ENCODE measurements at regions not wholly inside any gene's neighbourhood (a gene's known extent, or its start where the extent isn't known, plus 50 kb on each side); places are given as distances from the start of the nearest gene placed in this dataset.
"Not testable (repeated sequence)": the region's sequence is repeated elsewhere in the genome, so short reads cannot be mapped to it uniquely, and the experiment has no call there.

DNA sequence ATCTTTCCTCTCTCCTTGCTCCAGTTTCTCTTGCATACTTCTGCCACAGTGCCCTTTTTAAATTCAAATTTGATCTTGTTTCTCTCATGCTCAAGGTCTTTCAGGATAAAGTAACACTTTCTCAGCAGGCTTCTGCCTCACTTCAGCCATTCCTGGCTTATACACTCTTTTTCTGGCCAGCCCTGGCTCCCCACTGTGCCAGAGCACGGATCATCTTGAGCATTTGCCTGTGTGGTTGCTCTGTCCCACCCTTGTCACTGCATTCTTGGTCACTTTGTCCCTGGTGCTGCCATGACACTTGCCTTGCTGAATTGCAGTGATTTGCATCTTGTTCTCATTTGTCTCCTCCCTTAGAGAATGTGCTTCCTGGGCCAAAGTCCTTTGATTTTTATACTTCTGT is 634.3 kb downstream of the TMEM182 start:
- no peak for DNase-seq

DNA sequence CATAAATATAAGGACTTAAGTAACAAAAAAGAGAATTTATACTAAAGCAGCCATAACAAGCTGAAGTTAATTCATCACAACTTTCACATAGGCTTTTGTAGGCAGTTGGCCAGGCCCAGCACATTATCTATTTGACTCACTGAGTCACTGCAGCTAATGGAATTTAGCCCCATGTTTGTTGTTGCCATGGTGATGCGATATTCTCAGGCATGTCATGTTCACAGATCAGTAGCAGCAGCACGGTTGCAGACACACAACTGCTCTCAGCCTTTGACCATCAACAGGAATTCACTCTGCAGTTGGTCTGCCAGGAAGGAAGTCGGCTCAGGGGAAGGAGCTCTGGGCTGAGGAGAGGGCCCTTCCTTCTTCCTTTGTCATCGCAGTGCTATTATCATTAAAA is 639.8 kb downstream of the TMEM182 start:
- DNase-seq = no peak

DNA sequence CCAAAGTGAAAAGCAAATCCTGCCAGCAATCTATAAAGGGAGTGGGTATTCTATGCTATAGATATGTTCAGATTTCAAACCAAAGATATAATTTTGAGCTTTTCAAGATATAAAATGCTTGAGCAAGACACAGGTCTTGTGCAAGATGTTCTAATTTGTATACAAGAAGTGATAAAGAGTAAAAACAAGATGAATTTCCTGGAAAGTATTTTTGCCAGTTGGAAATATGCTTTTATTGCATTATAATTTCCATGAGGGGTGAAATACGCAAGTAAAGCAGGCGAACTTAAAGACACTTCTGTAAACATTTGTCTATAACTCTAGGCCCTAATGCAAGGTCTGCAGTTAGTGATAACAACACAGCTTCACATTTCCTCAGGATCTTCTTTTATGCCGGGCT is 640.5 kb downstream of the TMEM182 start:
- DNase-seq = no peak

DNA sequence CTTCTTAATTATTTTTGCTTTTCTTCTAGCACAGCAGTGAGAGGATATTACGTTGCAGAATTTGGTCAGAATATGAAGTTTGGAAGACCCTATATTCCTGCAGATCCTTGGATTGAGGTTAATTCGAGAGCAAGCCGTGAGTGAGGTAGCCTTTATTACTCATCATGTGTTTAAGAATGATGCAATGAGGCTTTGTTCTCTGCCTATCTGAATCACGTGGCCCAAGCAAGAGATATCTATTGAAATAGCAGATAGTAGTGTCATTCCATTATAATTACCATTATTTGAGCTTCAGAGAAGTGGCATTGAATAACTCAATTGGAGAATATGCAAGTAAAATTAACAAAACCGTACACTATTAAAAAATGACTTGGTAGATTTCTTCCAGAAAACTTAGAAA is 641.1 kb downstream of the TMEM182 start:
- no peak for DNase-seq

DNA sequence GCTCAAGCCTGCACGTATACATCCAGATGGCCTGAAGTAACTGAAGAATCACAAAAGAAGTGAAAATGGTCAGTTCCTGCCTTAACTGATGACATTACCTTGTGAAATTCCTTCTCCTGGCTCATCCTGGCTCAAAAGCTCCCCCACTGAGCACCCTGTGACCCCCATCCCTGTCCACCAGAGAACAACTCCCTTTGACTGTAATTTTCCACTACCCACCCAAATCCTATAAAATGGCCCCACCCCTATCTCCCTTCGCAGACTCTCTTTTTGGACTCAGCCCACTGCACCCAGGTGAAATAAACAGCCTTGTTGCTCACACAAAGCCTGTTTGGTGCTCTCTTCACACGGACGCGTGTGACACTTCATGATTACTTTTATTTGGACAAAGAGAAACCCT is 641.6 kb downstream of the TMEM182 start:
- DNase-seq = not testable (repeated sequence)

DNA sequence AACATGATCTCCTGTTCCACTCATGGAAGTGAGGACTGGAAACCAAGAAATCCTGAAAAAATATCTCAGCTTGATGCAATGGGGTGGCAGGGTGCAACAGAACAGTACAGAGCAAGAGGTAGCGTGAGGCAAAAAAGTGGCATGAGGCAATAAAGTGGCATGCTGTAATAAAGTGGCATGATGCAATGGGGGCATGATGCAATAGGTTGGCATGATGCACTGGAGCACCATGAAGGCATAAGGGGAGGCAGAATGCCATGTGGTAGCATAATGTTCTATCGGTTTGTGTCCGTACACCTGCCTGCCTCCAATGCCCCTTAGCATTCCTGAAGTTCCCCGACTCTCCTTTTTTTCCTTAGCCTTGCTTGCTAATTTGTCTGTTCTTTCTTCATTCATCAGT is 648.4 kb downstream of the TMEM182 start:
- DNase-seq = no peak

DNA sequence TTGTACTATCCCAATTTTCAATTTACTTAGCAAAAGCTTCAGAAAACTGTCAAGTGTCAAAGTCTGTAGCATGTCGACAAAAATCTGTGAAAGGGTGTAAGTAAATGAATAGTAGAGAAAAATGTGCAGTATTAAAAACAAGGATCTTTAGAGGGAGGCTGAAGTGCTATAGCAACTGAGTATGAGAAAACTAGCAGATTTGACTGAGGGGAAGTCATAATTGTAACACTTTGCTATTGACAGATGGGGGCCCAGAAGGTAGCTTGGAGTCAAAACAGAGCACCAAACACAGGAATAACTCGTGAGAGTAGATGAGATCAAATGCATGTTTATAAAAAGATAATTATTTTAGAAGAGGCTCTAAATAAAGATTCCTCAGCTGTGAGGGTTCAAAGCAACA is 657.7 kb downstream of the TMEM182 start:
- DNase-seq = no peak

DNA sequence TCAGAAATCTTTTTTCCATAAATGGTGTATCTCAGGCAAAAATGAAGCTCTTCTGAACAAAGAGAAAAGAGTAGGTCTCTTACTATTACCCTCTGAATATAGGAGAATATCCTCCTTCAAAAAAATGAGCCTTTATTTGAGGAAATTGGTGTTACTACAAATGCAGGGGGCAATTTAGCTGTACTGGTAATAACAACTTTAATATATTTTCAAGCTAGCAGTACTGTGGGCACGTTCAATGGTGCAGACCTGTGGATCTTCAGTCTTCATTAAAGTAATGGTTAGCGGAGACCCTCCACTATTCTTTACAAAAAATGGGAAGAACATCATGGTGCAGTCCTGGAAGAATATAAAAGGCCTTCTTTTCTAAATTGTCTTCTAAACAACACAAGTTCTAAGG is 661.3 kb downstream of the TMEM182 start:
- DNase-seq = no peak

DNA sequence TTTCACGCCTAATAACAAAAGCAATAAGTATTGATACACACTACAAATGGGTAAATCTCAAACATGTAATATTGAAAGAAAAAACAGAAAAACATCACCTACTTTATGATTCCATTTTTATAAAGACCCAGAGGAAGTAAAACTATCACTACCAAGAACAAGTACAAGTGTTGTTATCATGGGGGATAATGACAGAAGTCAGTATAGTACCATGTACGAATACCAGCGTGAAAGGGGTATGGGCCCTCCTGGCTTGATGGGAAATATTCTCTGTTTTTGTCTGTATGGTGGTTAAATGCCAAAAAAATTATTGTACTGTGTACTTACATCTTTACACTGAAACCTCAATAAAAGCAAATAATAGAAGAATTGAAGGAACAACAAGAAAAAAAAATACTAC is 665.7 kb downstream of the TMEM182 start:
- no peak for DNase-seq

DNA sequence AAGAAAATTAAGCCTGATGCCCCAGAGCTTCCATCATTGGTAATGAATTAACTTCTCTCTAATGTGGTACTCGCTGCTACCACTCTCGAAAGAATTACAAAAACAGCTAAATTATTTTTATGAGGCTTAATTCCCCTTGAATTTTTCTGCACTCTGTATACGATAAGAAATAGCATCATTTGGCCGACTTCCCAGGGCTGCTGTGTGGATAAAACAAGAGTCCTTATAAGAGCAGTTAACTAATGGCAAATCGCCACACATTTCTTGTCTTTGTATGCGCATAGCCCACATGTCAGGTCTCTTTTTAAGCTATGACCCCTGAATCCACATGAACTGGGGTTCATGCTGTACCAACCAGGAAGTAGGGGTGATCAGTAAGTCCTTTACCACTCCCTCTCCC is 668.4 kb downstream of the TMEM182 start:
- DNase-seq = no peak

DNA sequence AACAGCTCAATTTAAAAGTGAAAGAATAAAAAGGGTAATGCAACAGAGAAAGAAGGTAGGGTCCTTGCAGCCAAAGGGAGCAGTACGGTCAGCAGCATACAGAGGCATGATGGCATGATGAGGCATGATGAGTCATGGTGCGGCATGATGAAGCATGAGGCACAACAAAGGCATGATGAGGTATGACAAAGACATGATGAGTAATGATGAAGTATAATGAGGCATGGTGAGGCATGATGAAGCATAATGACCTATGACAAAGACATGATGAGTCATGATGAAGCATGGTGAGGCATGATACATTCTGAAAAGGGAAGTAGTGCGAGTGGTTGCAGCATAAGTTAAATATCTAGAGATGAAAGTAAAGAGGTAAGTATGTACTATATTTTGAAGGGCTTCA is 673.2 kb downstream of the TMEM182 start:
- DNase-seq = no peak

DNA sequence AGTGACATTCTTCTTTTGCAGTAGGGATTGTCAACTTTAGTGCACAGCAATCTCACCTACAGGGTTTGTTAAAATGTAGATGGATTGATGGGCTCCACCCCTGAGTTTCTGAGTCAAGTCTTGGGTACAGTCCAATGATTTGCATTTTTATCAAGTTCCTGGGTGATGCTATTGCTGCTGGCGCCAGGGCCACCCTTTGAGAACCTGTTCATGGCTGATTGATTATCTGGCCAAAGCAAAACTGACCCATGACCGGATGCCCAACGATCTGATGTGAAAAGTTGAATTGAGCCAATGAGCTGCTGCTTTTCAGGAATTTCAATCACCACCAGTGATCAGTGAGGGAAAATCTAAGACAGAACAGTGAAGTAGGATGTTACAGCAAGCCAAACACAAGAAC is 675.3 kb downstream of the TMEM182 start:
- DNase-seq = no peak

DNA sequence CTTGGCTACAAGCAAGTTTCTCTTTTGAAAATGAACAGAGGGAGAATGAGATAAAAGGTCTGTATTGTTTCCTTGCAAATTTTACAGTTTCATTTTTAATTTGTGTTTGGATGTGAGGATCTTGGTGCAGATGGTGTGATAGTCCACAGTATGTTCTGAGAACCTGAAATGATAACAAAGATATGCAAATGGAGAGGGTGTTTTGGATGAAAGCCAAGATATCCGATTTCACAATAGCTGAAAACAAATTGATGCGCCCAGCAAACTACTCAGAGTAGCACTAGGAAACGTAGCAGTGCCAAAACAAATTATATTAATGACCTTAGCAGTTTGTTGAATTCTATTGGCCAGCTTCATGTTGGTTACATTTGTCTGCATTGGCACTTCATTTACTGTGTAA is 683.5 kb downstream of the TMEM182 start:
- peak; percentile 12 for DNase-seq

DNA sequence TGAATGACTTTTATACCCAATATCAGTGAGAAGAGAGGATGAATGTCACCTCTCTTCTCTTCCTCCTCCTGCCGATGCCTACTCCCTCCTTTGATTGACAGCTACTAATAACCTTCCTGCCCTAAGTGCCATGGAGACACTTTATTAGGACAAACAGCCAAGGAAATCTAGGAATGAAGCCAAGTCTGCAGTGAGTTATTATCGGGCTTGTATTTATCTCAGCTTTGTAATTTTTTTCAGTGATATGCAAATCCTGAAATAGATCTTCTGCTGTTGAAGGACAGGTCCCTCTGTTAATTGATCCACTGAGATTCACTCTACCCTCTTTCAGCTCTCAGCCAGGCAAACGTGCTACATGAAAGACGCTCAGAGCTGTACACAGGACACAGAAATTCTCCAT is 686.7 kb downstream of the TMEM182 start:
- DNase-seq = no peak

DNA sequence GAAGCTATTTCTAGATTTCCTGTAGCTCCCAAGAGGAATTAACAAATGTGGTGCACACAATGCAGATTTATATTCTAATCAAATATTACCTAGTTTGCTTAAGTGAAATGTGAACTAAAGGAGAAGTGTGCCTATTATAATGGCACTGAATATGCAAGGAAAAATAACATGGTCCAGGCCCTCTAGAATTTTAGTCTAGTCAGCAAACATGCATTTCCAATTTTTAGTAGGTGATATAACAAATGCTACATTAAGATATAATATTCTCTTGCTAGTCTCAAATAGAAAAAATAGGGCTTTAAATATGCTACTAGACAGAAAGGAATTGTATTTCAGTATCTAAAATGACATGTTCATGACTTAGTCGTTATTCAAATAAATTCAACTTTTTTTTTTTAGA is 689.5 kb downstream of the TMEM182 start:
- DNase-seq = no peak

DNA sequence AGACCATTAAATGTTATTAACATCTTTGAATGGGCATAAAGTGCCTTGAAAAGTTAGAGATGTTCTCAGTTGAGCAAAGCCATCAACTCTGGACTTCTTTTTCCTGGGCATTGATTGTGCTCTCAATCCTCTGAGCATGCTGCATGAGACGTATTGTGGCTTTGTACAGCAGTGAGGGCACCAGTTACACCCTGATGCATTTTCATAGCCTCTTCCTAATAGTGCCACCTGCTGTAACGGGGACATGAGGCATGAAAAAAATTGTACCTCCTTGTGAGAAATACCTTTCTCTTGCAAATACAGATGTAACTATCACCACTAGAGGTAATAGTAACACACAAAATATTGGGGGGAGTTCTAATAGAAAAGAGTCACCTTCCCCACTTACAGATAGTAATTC is 697.5 kb downstream of the TMEM182 start:
- no peak for DNase-seq

DNA sequence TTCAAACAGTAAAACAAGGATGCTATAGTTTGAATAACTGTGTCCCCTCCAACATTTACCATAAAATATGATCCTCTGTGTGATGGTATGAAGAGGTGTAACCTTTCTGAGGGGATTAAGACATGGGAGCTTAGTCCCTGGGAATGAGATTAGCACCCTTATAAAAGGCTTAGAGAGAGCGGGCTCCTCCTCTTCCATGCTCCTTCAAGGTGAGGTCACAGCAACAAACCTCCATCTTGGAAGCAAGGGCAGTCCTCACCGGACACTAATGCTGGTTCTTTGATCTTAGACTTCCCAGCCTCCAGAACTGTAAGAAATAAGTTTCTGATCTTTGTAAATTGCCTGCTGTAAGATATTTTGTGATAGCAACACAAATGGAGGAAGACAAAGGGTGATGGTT is 700.3 kb downstream of the TMEM182 start:
- no peak for DNase-seq

DNA sequence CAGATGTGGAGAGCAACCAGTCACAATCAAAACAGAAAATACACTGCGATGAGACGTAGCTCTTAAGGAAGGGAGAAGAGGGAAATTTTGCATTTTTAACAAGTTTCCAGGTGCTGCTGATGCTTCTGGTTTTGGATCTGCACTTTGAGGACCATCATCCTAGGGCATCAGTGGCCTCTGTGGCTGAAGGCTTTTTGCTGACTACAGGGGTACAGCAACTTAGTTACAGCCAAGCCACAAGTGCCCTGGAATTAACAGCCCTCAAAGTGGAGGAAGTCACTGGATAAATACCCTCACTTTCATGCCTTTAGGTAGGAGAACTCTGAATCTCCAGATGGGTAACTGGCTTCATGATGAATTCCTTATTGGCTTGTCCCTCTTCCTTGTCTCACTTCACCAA is 700.9 kb downstream of the TMEM182 start:
- DNase-seq = no peak

DNA sequence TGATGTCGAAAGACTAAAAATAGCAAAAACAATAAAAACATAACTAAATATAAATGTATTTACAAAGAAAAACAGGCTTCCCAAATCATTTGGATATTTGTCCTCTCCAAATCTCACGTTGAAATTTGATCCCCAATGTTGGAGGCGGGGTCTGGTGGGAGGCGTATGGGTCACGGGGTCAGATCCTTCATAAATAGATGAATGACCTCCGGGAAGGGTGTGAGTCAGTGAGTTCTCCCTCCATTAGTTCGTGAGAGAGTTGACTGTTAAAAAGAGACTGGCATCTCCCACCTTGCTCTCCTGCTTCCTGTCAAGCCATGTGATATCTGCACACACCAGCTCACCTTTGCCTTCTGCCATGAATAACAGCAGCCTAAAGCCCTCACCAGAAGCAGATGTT is 703.0 kb downstream of the TMEM182 start:
- no peak for DNase-seq

DNA sequence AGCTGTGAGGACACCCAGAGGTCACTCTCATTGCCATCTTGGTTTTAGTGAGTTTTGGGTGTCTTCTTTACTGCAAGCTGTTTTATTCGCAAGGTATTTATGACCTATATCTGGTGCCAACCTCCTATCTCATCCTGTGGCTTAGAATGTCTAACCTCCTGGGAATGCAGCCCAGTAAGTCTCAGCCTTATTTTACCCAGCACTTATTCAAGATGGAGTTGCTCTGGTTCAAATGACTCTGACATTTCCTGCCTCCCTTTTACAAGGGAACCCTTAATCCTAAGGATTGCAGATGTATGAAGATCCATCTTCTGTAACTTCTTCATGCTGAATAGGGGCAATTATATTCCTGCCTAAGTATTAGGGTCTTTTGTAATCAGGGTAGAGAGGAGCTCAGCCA is 708.0 kb downstream of the TMEM182 start:
- no peak for DNase-seq

DNA sequence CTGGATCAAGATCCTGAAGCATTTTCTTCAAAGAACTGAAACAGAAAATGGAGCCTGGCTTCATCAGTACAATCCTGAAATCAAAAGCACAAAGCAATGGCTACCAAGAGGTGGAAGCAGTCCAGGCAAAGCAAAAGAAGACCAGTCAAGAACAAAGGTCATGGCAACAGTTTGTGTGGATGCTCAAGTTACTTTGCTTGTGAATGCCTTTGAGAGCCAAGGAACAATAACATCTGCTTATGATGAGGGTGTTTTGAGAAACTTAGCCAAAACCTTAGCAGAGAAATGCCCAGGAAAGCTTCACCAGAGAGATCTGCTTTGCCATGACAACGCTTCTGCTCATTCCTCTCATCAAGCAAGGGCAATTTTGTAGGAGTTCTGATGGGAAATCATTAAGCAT is 723.1 kb downstream of the TMEM182 start:
- DNase-seq = no peak

DNA sequence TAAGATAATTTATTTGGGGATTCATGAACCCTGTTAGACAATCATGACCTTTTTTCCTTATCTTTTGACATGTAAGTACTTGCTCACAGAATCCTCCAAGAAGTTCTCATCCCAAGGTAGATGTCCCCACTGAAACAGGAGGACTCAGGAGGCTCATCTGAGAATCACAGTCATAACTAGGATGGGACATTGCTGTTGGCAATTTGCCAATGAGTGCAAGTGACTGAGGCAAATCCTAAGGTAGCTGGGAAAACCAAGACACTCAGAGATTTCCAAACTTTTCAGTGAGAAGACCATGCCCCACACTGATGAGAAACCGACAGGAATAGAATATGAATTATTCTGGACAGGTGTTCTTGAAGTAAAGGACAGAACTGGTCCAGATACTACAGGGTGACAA is 735.0 kb downstream of the TMEM182 start:
- no peak for DNase-seq

DNA sequence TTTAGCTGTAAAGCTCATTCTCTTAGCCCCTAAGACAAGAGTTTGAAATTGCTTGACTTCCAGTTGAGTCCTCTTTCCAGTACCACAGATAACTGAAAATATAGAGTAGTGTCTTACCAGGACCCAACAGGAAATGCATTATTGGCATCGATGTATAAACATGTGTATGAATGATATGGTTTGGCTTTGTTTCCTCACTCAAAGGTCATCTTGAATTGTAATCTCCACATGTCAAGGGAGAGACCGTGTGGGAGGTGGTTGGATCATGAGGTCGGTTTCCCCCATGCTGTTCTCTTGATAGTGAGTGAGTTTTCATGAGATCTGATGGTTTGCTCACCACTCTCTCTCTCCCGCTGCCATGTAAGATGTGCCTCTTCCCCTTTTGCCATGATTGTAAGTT is 745.0 kb downstream of the TMEM182 start:
- DNase-seq = no peak

DNA sequence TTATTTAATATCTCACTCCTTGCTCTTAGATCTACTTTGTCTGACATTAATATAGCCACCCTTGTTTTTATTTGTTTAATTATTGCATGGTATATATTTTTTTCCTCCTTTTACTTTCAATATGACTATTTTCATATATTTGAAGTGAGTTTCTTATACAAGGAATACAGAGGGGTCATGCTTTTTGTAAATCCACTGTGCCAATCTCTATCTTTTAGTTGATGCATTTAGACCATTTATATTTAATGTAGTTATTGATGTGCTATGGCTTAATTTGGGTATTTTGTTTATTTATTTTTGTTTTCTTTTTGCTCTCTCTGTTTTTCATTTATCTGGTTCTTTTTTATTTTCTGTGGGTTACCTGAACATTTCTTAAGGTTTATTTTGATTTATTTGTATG is 750.6 kb downstream of the TMEM182 start:
- no peak for DNase-seq

DNA sequence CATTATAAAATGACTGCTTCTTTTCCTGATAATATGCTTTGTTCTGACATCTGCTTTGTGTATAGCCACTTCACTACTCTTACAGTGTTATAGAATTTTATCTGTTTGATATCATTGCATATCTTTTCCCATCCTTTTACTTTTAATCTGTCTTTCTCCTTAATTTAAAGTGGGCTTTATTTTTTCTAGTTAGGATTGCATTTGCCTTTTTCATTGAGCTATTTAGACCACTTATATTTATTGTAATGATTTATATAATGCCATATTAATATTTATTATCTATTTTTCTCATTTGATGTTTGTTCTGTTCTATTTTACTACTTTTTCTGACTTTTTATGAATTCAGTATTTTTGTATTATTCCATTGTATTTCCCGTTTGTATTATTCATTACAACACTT is 758.7 kb downstream of the TMEM182 start:
- DNase-seq = no peak

DNA sequence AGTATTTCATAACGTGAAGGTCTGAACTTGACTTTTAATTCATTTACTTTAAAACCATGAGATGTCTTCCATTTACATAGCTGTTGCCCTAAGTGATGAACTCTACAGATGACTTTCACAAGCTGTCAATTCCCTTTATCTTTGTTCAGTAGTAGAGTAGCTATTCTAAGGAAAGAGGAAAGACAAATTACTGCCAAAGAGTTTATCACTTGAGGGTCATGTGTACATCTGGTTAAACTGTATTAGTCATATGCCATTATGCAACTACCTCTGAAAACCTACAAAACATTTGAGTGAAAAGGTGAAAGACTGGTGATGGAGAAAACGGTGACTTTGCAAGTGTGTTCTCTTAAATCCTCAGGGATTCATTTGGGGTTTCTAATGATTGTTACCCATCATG is 763.9 kb downstream of the TMEM182 start:
- no peak for DNase-seq

DNA sequence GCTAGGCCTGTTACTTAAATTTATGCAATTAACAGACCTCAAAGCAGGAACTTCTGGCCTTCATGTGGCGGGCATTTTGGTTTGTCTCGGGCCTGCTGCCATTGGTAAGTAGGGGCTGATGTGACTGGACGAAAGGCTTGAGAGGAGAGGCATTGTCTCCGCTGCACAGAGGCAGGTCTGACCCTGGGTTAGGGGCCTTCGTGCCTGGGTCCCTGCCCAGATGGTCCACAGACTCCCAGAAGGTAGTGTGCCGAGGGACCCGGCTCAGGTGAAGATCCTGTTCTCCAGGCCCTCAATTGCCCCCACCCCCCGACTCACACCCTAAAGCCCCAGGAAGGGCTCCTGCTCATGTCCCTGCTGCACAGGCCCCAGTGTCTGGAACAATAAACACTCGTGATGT is 764.9 kb downstream of the TMEM182 start:
- no peak for DNase-seq

All from NCI-H524 treated with DMSO at 0.1 percent for 48 hours (cell line).